SK-N-SH (cell line): ENCODE measurements at regions not wholly inside any gene's neighbourhood (a gene's known extent, or its start where the extent isn't known, plus 50 kb on each side); places are given as distances from the start of the nearest gene placed in this dataset.

ENCODE experiments used
- ELF1 ChIP-seq: IDR thresholded peaks from 2 replicates; pipeline ENCODE4 v1.4.0; 2012
- EZH2phosphoT487 ChIP-seq: fragments of 200-600 bp; sonication (generic); IDR thresholded peaks from 2 replicates; pipeline ENCODE4 v1.6.1; 2017; ENCODE audit warnings: low read depth, mixed run types, mild to moderate bottlenecking, antibody characterized with exemption, moderate library complexity, borderline replicate concordance
- FOSL2 ChIP-seq: IDR thresholded peaks from 2 replicates; pipeline ENCODE4 v1.4.0; 2012; ENCODE audit warnings: low read depth, mild to moderate bottlenecking, moderate library complexity, borderline replicate concordance
- GABPA ChIP-seq: IDR thresholded peaks from 2 replicates; pipeline ENCODE4 v1.4.0; 2012; ENCODE audit warnings: low read depth, mild to moderate bottlenecking
- GATA2 ChIP-seq: sonication (generic); formaldehyde crosslinking; IDR thresholded peaks from 2 replicates; pipeline ENCODE4 v1.5.0; 2020; ENCODE audit warnings: mild to moderate bottlenecking, missing genetic modification reagents
- POLR2AphosphoS5 ChIP-seq: IDR thresholded peaks from 2 replicates; pipeline ENCODE4 v1.6.1; 2012; ENCODE audit warnings: low read depth, low read length
- RAD21 ChIP-seq: IDR thresholded peaks from 2 replicates; pipeline ENCODE4 v1.6.1; 2012; ENCODE audit warnings: mild to moderate bottlenecking, low read length
- YY1 ChIP-seq: IDR thresholded peaks from 2 replicates; pipeline ENCODE4 v1.4.0; 2012; ENCODE audit warnings: low read depth, mild to moderate bottlenecking
- TF ChIP-seq, protein P1 (sequence below): fragments of 200-600 bp; sonication (generic); IDR thresholded peaks from 2 replicates; pipeline ENCODE4 v1.6.1; 2017; ENCODE audit warnings: antibody characterized with exemption, mild to moderate bottlenecking, moderate library complexity

DNA sequence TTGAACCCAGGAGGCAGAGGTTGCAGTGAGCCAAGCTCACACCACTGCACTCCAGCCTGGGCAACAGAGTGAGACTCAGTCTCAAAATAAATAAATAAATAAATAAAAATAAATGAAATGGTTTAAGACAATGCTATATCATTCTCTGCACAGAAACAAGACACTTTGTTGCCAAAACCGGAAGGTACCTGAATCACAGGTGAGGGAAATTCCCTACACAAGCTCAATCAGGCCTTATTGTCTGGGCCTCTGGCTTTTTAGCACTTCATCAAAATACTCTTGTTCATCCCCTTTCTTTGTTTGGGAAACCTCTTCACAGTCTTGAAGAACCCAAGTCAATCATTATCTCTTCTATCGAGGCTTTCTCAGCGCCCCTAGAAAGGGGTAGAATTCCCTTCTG lies 166.1 kb upstream of the NPSR1 start:
- no peak for TF ChIP-seq FOSL2
- no peak for TF ChIP-seq ELF1
- no peak for TF ChIP-seq YY1
- TF ChIP-seq GATA2 (CRISPR knock-in tag): no peak
- TF ChIP-seq, protein P1, sequence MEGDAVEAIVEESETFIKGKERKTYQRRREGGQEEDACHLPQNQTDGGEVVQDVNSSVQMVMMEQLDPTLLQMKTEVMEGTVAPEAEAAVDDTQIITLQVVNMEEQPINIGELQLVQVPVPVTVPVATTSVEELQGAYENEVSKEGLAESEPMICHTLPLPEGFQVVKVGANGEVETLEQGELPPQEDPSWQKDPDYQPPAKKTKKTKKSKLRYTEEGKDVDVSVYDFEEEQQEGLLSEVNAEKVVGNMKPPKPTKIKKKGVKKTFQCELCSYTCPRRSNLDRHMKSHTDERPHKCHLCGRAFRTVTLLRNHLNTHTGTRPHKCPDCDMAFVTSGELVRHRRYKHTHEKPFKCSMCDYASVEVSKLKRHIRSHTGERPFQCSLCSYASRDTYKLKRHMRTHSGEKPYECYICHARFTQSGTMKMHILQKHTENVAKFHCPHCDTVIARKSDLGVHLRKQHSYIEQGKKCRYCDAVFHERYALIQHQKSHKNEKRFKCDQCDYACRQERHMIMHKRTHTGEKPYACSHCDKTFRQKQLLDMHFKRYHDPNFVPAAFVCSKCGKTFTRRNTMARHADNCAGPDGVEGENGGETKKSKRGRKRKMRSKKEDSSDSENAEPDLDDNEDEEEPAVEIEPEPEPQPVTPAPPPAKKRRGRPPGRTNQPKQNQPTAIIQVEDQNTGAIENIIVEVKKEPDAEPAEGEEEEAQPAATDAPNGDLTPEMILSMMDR: no peak
- no peak for TF ChIP-seq POLR2AphosphoS5
- no peak for TF ChIP-seq RAD21
- TF ChIP-seq EZH2phosphoT487: no peak
- no peak for TF ChIP-seq GABPA
